Astrocyte of the cerebellum (primary cell): ENCODE measurements at regions not wholly inside any gene's neighbourhood (a gene's known extent, or its start where the extent isn't known, plus 50 kb on each side); places are given as distances from the start of the nearest gene placed in this dataset.

ENCODE experiments used
- DNase-seq: peaks from one replicate; pipeline ENCODE4 v3.0.0-alpha.2; 2011; ENCODE audit warnings: low read depth
- H3K4me3 ChIP-seq: 2 replicates; pipeline ENCODE4 v1.5.1; 2011; ENCODE audit warnings: mild to moderate bottlenecking, low read depth, low read length, moderate library complexity
- CTCF ChIP-seq: IDR thresholded peaks from 2 replicates; pipeline ENCODE4 v1.5.1; 2012; ENCODE audit warnings: low read length, low read depth, moderate library complexity, mild to moderate bottlenecking; ENCODE audit errors: missing control alignments
- in situ Hi-C: cut with HindIII; loops from 2 replicates; pipeline ENCODE4 v1.10.0; 2017; ENCODE audit warnings: low sequenced_read_pairs

GRCh38 chr9:71179183-71179582 is 57.8 kb upstream of the TRPM3 start:
- in situ Hi-C loops, result no loop called here
- DNase-seq, result no peak
- no peak overlapping the region for H3K4me3 ChIP-seq
- TF ChIP-seq CTCF, result no peak

GRCh38 chr9:71177901-71178300 is 56.5 kb upstream of the TRPM3 start:
- in situ Hi-C loops, result no loop called here
- no peak for DNase-seq
- H3K4me3 ChIP-seq, result no peak overlapping the region
- no peak for TF ChIP-seq CTCF

GRCh38 chr9:71171517-71171916 is 50.1 kb upstream of the TRPM3 start:
- DNase-seq, result no peak
- H3K4me3 ChIP-seq, result no peak overlapping the region
- TF ChIP-seq CTCF, result no peak
- in situ Hi-C loops, result no loop called here
